GM12874 (cell line): ENCODE measurements at regions not wholly inside any gene's neighbourhood (a gene's known extent, or its start where the extent isn't known, plus 50 kb on each side); places are given as distances from the start of the nearest gene placed in this dataset.

Experiments used
- CTCF ChIP-seq: IDR thresholded peaks from 2 replicates; pipeline ENCODE4 v1.5.1; 2011; ENCODE audit warnings: low read depth, mild to moderate bottlenecking, control low read depth, low read length, moderate library complexity; ENCODE audit not compliant: insufficient read depth

- TF ChIP-seq CTCF, result no peak
Observed at GRCh38 chr21:28144089-28144488, 848.6 kb downstream of the LTN1 start.

- TF ChIP-seq CTCF, result no peak
Observed at GRCh38 chr21:28142697-28143096, 850.0 kb downstream of the LTN1 start.

GRCh38 chr21:28138272-28138671 is 854.4 kb downstream of the LTN1 start:
- TF ChIP-seq CTCF, result no peak

GRCh38 chr21:28136656-28137255 is 855.9 kb downstream of the LTN1 start:
- TF ChIP-seq CTCF, result no peak

GRCh38 chr21:28135646-28136045 is 857.0 kb downstream of the LTN1 start:
- TF ChIP-seq CTCF, result no peak

GRCh38 chr21:28133116-28133515 is 859.6 kb downstream of the LTN1 start:
- no peak for TF ChIP-seq CTCF

- no peak for TF ChIP-seq CTCF
Observed at GRCh38 chr21:28132713-28133112, 860.0 kb downstream of the LTN1 start.

GRCh38 chr21:28127175-28127785 is 865.4 kb downstream of the LTN1 start:
- no peak for TF ChIP-seq CTCF
